ENCODE measurements at regions not wholly inside any gene's neighbourhood (a gene's known extent, or its start where the extent isn't known, plus 50 kb on each side); places are given as distances from the start of the nearest gene placed in this dataset.

- DNase-seq (ENCODE audit: low spot score), result no peak
Observed at GRCh38 chr3:182067423-182067822, 355.7 kb downstream of the SOX2 start.

- DNase-seq (ENCODE audit: low spot score), result no peak
Observed at GRCh38 chr3:182078316-182078715, 366.6 kb downstream of the SOX2 start.

GRCh38 chr3:182078929-182079328 is 367.2 kb downstream of the SOX2 start:
- DNase-seq (ENCODE audit: low spot score), result no peak

GRCh38 chr3:182081096-182081495 is 369.4 kb downstream of the SOX2 start:
- DNase-seq (ENCODE audit: low spot score), result no peak

- no peak for DNase-seq (ENCODE audit: low spot score)
Observed at GRCh38 chr3:182083112-182083511, 371.4 kb downstream of the SOX2 start.

GRCh38 chr3:182092662-182093262 is 381.0 kb downstream of the SOX2 start:
- DNase-seq (ENCODE audit: low spot score), result no peak

GRCh38 chr3:182094321-182094720 is 382.6 kb downstream of the SOX2 start:
- DNase-seq (ENCODE audit: low spot score), result no peak

- DNase-seq (ENCODE audit: low spot score), result no peak
Observed at GRCh38 chr3:182104881-182105280, 393.2 kb downstream of the SOX2 start.

GRCh38 chr3:182105875-182106274 is 394.1 kb downstream of the SOX2 start:
- DNase-seq (ENCODE audit: low spot score), result no peak

- no peak for DNase-seq (ENCODE audit: low spot score)
Observed at GRCh38 chr3:182108371-182108770, 396.6 kb downstream of the SOX2 start.

- no peak for DNase-seq (ENCODE audit: low spot score)
Observed at GRCh38 chr3:182111967-182112366, 400.2 kb downstream of the SOX2 start.

- DNase-seq (ENCODE audit: low spot score), result no peak
Observed at GRCh38 chr3:182115328-182116015, 403.7 kb downstream of the SOX2 start.

GRCh38 chr3:182116386-182116785 is 404.7 kb downstream of the SOX2 start:
- DNase-seq (ENCODE audit: low spot score), result no peak

GRCh38 chr3:182117131-182117530 is 405.4 kb downstream of the SOX2 start:
- DNase-seq (ENCODE audit: low spot score), result no peak

GRCh38 chr3:182117583-182117982 is 405.9 kb downstream of the SOX2 start:
- DNase-seq (ENCODE audit: low spot score), result no peak

- DNase-seq (ENCODE audit: low spot score), result no peak
Observed at GRCh38 chr3:182118066-182118465, 406.3 kb downstream of the SOX2 start.

GRCh38 chr3:182121401-182121800 is 409.7 kb downstream of the SOX2 start:
- no peak for DNase-seq (ENCODE audit: low spot score)

- DNase-seq (ENCODE audit: low spot score), result no peak
Observed at GRCh38 chr3:182122779-182123178, 411.1 kb downstream of the SOX2 start.

GRCh38 chr3:182124187-182124586 is 412.5 kb downstream of the SOX2 start:
- no peak for DNase-seq (ENCODE audit: low spot score)

- no peak for DNase-seq (ENCODE audit: low spot score)
Observed at GRCh38 chr3:182124716-182125115, 413.0 kb downstream of the SOX2 start.

- DNase-seq (ENCODE audit: low spot score), result no peak
Observed at GRCh38 chr3:182129740-182130139, 418.0 kb downstream of the SOX2 start.

GRCh38 chr3:182133752-182134151 is 422.0 kb downstream of the SOX2 start:
- no peak for DNase-seq (ENCODE audit: low spot score)

GRCh38 chr3:182135056-182135455 is 423.3 kb downstream of the SOX2 start:
- DNase-seq (ENCODE audit: low spot score), result no peak

Data from hematopoietic multipotent progenitor cell treated with erythropoietin and hydrocortisone succinate and interleukin-3 and kit ligand, for 17 days (in vitro differentiated cells).